ENCODE measurements at regions not wholly inside any gene's neighbourhood (a gene's known extent, or its start where the extent isn't known, plus 50 kb on each side); places are given as distances from the start of the nearest gene placed in this dataset.
"Not testable (repeated sequence)": the region's sequence is repeated elsewhere in the genome, so short reads cannot be mapped to it uniquely, and the experiment has no call there.

GRCh38 chrX:123013141-123013540 is 170.9 kb upstream of the GRIA3 start:
- no peak for DNase-seq

DNA sequence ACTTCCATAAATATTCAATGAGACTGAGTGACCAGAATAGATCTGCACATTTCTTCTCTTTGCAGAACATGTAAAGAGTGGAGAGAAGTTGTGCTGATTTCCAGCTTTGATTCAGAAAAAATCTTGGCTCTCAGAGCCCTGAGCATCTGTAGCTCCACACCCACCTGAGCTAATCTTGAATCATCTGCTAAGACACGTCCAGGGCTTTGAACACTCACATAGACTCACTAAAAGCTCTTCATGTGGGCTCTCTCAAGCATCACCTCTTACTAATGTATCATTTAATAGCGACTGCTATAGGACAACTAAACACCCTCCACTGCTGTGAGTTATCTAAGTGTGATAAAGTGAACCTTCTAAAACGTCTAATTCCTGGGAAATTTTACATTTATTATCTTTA is 147.7 kb upstream of the GRIA3 start:
- DNase-seq = no peak

DNA sequence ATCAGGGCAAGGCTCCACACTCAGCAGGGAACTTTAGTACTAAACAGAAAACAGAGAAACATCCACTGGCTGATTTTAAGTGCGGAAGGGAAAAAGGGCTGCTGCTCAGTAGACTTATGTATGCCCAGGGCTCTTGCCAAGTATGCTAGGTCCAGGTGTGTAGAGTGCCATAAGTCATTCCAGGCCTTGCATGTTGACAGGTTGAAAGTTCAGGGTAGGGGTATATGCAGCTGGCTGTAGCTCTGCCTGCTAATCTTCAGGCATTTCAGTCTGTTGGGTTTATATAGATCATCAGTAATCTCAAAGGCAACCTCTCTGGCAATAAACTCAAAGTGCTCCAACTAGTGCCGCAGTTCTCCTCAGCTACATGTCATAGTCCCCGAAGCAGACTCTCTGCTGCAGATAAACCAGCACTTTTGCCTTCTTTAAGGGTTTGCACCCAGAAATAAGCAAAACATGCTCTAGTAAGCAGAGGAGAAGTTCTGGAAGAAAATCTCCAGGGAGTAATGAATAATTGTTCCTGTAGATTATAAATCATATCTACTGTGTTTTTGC is 134.9 kb upstream of the GRIA3 start:
- DNase-seq = no peak

GRCh38 chrX:123060986-123061385 is 123.1 kb upstream of the GRIA3 start:
- DNase-seq = no peak

DNA sequence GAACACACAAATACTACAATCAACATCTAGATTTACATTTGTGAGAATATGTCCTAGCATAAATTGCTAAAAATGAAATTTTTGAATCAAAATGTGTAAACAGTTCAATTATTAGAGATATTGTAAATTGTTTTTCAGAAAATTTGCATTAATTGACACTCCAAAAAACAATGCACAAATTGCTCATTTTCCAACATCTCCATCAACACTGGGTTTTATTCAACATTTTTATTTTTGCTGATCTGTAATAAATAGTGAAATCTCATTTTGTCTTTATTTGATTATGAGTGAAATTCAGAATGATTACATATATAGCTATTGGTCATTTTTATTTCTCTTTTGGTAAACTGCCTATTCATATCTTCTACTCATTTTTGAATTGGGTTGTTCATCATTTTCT is 120.0 kb upstream of the GRIA3 start:
- no peak for DNase-seq

DNA sequence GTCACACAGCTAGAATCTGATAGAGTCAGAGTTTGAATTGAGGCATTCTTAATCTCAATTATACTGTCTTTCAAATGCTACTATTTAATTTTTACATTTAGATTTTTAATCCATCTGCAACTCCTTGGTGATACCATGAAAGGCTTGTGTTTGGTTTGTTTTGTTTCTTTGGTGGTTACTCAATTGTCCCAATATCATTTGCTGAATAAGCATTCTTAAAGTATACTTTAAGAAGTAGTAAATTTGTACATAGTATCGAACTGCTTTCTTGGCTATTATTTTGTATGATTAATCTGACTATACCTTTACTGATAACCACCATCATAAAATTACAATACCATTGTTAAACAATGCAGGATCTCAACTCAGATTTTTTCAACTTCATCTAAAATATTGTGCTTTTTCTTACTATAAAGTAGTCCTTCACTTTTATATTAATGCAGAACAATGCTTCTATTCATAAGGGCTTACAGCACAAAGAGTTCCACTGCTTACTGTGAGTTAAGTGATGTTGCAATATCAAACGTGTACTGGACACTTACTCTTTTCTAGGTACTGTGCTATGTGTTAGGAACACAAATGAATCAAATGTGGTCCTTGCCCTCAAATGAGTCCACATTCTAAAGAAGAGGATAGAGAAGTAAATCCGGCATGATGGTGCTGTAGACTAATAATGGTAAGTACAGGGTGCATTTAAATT is 111.2 kb upstream of the GRIA3 start:
- DNase-seq = no peak

- no peak for DNase-seq
Measured at GRCh38 chrX:123075947-123076561, 108.0 kb upstream of the GRIA3 start.

GRCh38 chrX:123077631-123078030 is 106.4 kb upstream of the GRIA3 start:
- no peak for DNase-seq

DNA sequence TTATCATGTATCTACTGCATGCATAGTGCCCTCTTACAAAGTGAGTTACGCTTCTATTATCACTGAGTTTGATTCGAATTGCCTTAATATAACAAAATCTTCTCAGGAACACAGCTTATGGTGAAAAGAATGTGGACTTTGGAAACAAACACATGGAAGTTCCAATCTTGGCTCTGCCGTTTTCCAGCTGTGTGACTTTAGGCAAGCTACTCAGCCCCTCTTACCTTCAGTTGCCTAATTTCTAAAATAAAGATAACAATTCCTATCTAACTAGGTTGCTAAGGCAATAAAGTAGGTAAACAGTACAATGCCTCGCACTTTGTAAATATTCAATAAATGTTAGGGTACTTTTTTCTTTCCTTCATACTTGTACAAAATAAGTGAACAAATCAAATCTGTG is 104.0 kb upstream of the GRIA3 start:
- no peak for DNase-seq

- no peak for DNase-seq
Measured at GRCh38 chrX:123081776-123082175, 102.3 kb upstream of the GRIA3 start.

- DNase-seq = no peak
Measured at GRCh38 chrX:123083924-123084323, 100.2 kb upstream of the GRIA3 start.

- no peak for DNase-seq
Measured at GRCh38 chrX:123084797-123085196, 99.3 kb upstream of the GRIA3 start.

GRCh38 chrX:123085311-123085940 is 98.7 kb upstream of the GRIA3 start:
- no peak for DNase-seq

- DNase-seq = no peak
Measured at GRCh38 chrX:123086768-123087167, 97.3 kb upstream of the GRIA3 start.

DNA sequence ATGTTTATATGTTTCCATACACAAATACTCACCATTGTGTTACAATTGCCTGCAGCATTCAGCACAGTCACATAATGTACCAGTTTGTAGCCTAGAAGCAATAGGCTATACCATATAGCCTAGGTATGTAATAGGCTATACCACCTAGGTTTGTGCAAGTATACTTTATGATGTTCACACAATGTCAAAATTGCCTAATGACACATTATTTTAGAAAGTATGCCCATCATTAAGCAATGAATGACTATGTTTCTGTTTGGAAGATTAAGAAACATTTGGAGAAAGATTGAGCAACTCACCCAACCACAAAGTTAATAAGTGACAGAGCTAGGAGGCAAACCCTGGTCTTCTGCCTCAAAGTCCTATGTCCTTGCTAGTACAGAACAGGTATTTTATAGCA is 96.8 kb upstream of the GRIA3 start:
- no peak for DNase-seq

- DNase-seq = no peak
Measured at GRCh38 chrX:123088331-123088730, 95.7 kb upstream of the GRIA3 start.

DNA sequence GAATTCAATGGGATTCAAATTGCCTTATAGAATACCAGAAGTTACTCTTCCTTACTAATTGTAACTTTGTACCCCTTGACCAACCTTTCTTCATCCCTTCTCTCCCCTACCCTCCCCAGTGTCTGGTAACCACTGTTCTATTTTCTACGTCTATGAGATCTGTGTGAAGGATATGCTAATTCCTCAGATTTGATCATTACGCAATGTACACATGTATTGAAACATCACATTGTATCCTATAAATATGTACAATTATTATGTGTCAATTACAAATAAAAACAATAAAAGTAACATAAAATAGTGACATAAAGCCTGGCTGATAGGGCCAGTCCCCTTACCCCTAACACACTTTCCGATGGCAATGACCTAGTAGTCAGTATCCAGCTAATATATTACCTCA is 95.1 kb upstream of the GRIA3 start:
- DNase-seq = no peak

GRCh38 chrX:123093792-123094191 is 90.3 kb upstream of the GRIA3 start:
- DNase-seq = no peak

DNA sequence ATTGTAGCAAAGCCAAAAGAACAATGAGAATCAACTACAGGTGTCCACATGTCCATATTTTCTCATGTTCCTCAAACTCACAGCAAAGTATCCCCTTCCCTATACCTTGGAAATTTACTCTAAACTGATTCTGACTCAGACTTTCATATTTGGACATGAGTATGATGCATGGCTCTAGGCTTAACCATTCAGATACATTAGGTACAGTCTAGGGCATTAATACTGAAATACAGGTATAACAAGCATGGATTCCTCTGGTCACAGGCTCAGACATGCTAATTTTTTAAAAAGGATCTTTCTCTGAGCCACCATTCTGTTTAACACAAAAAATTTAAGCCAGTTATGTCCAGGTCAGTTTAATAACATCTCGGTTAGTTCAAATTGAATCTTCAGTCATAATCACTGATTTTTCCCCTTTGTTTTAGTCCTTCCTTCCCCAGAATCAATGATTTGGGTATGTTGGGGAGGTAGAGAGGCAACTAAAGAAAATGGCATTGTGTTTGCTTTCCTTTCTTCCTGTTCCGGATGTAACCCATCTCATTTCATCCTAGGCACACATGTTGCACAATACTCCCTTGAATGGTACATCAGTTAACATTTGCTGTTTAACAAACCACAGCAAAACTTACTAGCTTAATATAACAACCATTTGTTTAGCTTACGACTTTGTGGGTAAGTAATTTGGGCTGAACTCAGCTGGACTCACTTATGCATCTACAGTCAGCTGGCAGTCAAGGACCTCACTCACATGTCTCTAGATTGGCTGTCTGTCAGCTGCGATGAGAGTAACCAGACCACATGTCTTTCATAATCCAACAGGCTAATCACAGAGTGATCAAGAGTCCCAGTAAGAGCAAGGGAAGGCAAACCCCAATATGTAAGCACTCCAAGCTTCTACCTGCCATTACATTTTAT is 75.3 kb upstream of the GRIA3 start:
- no peak for DNase-seq

- DNase-seq = no peak
Measured at GRCh38 chrX:123121241-123121640, 62.8 kb upstream of the GRIA3 start.

- DNase-seq = not testable (repeated sequence)
Measured at GRCh38 chrX:123129805-123130204, 54.3 kb upstream of the GRIA3 start.
